GM11168 (cell line): ENCODE measurements at regions not wholly inside any gene's neighbourhood (a gene's known extent, or its start where the extent isn't known, plus 50 kb on each side); places are given as distances from the start of the nearest gene placed in this dataset.
"Not testable (repeated sequence)": the region's sequence is repeated elsewhere in the genome, so short reads cannot be mapped to it uniquely, and the experiment has no call there.

Source experiments
- in situ Hi-C: fragments of 300-500 bp; cut with MboI; formaldehyde crosslinking; loops from one replicate; pipeline ENCODE4 v1.12.0; 2022; ENCODE audit warnings: low sequenced_read_pairs; ENCODE audit not compliant: unreplicated experiment

DNA sequence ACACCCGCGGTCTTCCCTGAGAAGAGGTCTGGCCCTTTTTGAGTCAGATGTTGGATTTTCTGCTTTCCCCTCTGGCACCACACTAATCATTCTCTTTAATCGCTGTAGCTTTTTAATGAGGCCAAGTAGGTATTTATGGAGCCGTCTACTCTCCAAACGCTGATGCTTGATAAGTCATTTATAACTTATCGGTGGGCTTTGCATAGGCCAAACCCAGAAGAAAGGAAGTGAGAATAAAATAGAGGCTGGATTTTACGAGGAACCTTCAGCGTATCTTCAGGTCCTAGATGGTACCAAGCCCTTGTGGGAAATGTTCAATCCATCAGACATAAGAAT lies 142.5 kb upstream of the CTAGE1 start:
- in situ Hi-C loops = no loop called here

DNA sequence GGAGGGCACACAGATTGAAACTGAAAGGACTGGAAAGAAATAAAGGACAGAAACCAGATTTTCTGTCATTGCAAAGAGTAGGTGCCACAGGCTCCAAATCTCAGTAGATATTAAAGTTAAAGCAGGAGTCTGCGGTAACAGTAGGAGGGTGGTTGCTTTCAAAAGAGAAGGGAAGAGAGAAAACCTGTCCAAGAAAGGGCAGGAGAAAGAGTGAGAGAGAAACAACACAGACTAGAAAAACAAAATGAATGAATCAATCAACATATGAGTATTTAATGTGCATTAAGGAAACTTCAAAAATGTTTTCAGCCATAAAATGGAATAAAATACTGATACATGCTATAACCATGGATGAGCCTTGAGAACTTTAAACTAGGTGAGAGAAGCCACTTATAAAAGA lies 143.1 kb upstream of the CTAGE1 start:
- in situ Hi-C loops = no loop called here

DNA sequence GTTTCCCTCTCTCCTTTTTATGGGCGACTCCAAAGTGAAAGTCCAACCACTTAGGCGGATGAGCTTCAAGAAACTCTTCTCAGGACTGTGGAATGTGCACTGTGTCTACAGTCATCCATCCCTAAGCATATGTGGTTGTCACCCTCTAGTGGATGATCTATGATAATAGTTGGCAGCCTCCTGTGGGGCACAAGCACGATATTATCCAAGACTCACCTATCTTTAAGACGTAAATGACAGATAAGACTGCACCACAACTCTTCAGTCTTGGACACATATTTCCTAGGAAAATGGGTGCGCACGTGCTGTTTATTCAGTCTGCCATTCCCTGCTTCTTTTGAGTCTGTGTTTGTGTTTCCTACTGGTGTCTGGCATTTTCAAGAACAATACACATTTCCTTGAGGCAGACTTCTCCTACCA lies 145.5 kb upstream of the CTAGE1 start:
- in situ Hi-C loops = no loop called here

DNA sequence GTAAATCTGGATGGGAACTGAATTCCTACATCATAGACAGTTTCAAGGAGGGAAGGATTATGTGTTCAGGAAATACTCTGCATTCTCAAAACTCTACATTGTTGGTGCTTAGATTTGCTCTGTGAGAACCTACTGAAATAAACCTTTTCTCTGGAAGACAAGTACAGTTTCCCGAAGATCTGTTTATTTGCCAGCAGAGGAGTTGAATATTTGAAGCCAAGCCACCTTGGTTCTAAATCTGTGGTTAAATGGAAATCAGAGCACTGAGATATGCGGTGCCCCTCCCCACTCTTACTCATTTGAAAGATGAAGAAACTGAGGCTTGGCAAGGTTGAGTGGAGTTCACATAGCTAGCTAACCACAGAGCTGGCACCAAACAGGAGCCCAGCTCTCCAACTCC lies 146.3 kb upstream of the CTAGE1 start:
- in situ Hi-C loops = no loop called here

DNA sequence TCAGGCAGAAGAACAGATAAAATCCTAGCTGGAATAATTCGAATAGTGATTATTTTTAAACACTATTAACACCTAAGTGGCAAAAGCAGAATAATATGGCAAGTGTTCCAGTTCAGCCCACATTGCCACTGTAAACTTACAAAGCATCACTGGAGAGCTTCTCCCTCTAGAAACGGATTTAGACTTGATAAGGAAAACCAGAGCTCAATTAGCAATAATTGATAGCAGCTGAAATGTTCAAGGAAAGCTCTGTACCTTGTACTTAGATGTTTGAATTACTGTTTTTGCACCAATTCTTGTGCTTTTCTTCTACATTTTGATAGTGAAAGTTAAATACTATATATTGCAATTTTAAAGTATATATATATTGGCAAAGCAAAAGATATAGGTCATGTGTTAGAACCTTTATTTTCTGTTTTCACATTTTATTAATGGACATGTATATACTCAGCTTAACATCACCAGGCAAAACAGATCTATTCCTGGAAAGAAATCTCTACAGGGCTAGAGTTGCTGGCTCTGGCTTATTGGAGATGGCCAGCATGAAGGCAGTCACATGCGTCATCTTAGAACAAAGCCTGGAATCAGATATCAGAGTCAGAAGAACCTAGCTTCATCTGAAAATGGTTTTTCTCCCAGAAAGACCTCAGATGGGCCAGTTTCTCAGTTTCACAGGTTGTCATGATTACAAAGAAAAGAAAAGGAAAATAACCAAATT lies 149.1 kb upstream of the CTAGE1 start:
- in situ Hi-C loops = no loop called here

DNA sequence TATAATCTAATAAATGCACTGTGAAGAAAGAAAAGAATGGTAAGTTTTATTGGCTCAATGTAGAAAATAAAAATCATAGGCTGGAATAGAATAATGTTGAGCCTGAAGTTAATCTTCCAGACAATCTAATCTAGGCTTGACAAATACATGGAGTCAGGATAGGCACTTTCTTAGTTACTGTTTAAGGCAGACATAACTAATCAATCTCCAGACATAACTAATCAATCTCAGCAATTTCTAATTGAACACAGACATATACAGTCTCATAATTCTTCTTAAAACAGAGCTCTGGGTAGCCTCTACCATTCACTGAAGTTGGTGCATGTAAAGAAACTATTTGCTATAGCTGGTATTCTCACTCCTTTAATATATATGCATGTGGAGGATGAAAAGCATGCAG lies 150.1 kb upstream of the CTAGE1 start:
- in situ Hi-C loops = no loop called here

- in situ Hi-C loops = no loop called here
Measured at GRCh38 chr18:22570492-22570891, 152.8 kb upstream of the CTAGE1 start.

GRCh38 chr18:22572341-22572740 lies 154.6 kb upstream of the CTAGE1 start:
- in situ Hi-C loops = no loop called here

DNA sequence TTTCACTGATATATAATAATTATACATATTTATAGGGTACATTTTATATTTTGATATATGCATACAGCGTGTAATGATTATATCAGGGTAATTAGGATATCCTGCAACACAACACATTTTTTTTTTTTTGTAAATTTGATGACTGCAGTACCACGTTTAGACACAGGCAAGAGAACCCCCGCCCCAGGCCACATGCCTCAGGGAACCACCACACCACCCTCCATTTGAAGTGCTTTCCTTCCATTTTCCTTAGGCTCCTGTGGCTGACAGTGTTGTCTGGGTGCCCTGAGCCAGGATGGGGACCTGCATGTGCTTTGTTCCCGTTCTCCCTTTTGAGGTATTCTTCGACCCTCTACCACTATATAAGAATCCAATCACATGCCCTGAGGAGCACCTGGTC lies 161.6 kb upstream of the CTAGE1 start:
- in situ Hi-C loops = no loop called here

DNA sequence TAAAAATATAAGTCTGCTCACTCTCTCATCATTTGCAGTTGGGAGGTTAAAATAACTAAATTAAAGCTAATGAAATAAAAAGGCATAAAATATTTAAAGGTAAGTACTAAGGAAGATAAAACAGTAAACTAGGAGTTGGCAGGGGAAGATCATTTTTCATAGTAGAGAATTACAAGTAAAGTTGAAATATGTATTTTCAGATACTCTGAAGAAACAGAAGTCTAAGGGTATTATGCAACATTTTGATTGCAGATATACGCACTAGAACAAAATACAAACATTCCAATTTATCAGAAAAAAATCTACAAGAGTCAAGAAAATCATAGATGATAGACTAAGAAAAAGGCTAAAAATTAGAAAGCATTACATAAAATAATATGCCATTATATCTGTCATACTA lies 167.6 kb upstream of the CTAGE1 start:
- in situ Hi-C loops = no loop called here

GRCh38 chr18:22585821-22586220 lies 168.1 kb upstream of the CTAGE1 start:
- in situ Hi-C loops = no loop called here

GRCh38 chr18:22591222-22591621 lies 173.5 kb upstream of the CTAGE1 start:
- in situ Hi-C loops = no loop called here

- in situ Hi-C loops = no loop called here
Measured at GRCh38 chr18:22594155-22594690, 176.5 kb upstream of the CTAGE1 start.

DNA sequence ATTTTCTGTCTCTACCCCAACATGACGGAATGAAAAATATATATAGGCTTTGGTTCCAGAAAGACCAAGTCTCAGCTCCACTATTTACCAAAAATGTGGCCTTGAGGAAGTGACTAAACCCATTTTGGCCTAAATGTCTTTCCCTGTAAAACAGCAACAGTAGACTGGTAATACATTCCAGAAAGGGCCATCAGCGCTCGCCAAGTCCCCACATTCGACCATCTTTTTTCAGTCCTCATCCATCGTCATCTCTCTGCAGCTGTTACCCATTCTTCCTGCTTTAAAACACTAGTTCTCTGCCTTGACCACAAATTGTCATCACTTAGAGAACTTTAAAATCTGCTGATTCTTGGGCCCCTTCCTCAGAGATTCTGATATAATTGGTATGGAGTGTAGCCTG lies 183.8 kb upstream of the CTAGE1 start:
- in situ Hi-C loops = no loop called here

- in situ Hi-C loops = not testable (repeated sequence)
Measured at GRCh38 chr18:22602456-22602855, 184.7 kb upstream of the CTAGE1 start.

- in situ Hi-C loops = no loop called here
Measured at GRCh38 chr18:22603902-22604301, 186.2 kb upstream of the CTAGE1 start.

DNA sequence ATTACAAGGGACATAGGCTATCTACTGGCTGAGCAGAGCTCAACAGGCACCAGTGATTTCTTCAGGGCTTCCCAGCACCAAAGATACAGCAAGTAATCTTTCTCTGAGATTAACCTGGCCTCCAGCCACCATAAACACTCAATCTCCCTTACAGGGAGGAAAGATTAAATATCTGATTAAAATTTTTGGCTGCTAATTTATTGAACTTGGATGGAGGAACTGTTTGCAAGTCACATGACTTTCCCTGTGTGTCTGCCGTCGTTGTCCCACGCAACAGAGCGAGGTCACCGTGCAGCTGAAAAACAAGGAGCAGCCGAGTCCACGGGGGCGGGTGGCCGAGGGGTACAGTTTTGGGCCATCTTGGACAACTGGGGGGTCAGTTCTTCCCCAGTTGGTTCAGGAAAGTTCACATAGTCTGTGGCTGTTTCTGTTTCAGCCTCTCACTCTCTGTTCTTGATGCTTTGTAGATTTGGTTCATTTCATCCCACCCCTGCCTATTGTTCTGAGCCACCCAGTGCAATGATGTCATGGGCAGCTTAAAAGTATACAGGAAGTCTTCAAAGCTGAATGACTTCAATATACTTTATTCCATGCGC lies 186.8 kb upstream of the CTAGE1 start:
- in situ Hi-C loops = no loop called here

GRCh38 chr18:22604986-22605421 lies 187.3 kb upstream of the CTAGE1 start:
- in situ Hi-C loops = no loop called here

DNA sequence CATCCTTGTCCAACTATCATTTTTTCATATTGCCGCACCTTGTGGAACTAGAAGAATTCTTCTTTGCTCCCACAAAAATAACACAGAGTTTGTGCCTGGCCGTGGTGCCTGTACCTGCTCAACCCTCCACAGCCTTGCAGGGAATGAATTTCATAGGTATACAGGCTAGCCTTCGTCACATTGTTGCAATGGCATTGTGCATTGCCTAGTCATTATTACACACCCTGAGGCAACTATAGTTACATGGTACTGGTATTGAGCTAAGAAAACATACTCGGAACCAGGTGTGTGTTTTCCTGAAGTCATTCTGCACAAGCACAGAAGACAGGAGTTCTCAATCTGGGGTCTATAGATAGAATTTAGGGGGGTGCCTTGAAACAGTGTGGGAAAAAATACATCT lies 188.0 kb upstream of the CTAGE1 start:
- in situ Hi-C loops = no loop called here

DNA sequence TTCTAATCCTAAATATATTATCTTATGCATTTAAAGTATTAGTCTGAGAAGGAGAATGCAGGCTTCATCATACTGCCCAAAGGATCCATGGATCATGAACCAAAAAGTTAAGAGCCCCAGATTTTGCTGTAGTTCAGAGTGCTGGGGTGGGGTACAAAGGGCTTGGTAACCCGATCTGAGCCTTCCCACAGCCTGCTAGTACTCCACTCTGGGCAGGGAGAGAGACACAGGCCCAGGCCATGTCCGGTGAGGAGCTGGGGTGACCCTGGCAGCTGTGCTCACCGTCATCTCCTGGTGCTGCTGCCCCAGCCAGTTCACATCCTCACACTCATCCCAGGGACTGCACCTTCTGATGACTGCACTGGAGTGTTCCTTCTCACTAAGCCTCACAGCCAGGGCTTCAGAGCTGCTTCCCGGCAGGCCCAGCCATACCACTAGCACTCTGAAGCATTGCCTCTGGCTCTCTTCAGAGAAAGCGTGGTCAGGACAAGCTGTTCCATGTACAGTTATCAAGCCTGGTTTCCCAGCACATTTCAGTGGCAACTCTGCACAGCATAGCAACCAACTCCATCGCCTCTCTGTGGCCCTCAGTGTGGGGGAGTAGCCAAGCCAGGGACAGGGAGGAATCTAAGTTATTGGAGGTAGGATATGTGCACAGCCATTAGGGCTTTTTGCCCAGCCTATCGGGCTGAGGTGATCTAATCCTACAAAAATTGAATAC lies 189.0 kb upstream of the CTAGE1 start:
- in situ Hi-C loops = no loop called here

DNA sequence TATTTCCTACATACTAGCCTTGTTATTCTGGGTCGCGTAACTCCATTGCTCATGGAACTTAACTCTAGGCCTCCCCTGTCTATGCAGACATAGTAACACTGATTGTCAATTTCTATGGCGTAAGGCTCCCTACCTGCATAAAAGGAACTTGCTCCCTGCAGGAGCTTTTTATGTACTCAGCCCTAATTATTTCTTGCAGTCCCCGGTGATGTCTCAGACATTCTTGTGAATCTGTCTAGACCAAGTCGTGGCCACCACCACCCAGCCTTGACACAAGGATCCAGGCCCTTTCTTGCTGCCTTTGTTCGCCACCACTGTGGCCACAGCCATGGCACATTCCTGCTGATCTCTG lies 189.5 kb upstream of the CTAGE1 start:
- in situ Hi-C loops = no loop called here

- in situ Hi-C loops = no loop called here
Measured at GRCh38 chr18:22608847-22609246, 191.1 kb upstream of the CTAGE1 start.
